Ascending aorta (tissue), 2 donors: ENCODE measurements at regions not wholly inside any gene's neighbourhood (a gene's known extent, or its start where the extent isn't known, plus 50 kb on each side); places are given as distances from the start of the nearest gene placed in this dataset.
"Not testable (repeated sequence)": the region's sequence is repeated elsewhere in the genome, so short reads cannot be mapped to it uniquely, and the experiment has no call there.

ENCODE experiments used
- DNase-seq, 2 donors: peaks; one replicate each; pipeline ENCODE4 v3.0.0-alpha.2; 2019; ENCODE audit warnings: low spot score in 2 of 2
- H3K27ac ChIP-seq, 2 donors: fragments of 200-600 bp; sonication (generic); one replicate each; pipeline ENCODE4 v1.5.1; 2016 to 2017; ENCODE audit warnings: mild to moderate bottlenecking in 1 of 2
- H3K27me3 ChIP-seq: fragments of 200-600 bp; sonication (generic); one replicate; pipeline ENCODE4 v1.5.1; 2017
- H3K36me3 ChIP-seq, 2 donors: fragments of 200-600 bp; sonication (generic); one replicate each; pipeline ENCODE4 v1.5.1; 2016
- H3K4me1 ChIP-seq, 2 donors: fragments of 200-600 bp; sonication (generic); one replicate each; pipeline ENCODE4 v1.5.1; 2016 to 2017; ENCODE audit warnings: mild to moderate bottlenecking in 1 of 2
- H3K4me3 ChIP-seq, 2 donors: fragments of 200-600 bp; sonication (generic); one replicate each; pipeline ENCODE4 v1.5.1; 2016 to 2017; ENCODE audit warnings: mild to moderate bottlenecking in 1 of 2
- H3K9me3 ChIP-seq, 2 donors: fragments of 200-600 bp; sonication (generic); one replicate each; pipeline ENCODE4 v1.5.1; 2016
- intact Hi-C: fragments of 100-400 bp; cut with DNase I; formaldehyde crosslinking; loops from one replicate; pipeline ENCODE4 v1.15.1; 2023
- TF ChIP-seq, protein P1 (sequence below), 3 experiments: fragments of 200-600 bp in 2 of 3; fragments of 450-650 bp in 1 of 3; sonication (generic) in 2 of 3; IDR thresholded peaks; one replicate each; pipeline ENCODE4 v1.5.1; 2016 to 2019; ENCODE audit warnings: antibody characterized with exemption in 3 of 3, mild to moderate bottlenecking in 1 of 3, moderate library complexity in 1 of 3

GRCh38 chr3:117863146-117863545 lies 1153.6 kb downstream of the TUSC7 start:
- no peaks in the 10 kb centered on the region for H3K27me3 ChIP-seq
- no peak for DNase-seq
- H3K4me3 ChIP-seq: no peak overlapping the region
- TF ChIP-seq, protein P1, sequence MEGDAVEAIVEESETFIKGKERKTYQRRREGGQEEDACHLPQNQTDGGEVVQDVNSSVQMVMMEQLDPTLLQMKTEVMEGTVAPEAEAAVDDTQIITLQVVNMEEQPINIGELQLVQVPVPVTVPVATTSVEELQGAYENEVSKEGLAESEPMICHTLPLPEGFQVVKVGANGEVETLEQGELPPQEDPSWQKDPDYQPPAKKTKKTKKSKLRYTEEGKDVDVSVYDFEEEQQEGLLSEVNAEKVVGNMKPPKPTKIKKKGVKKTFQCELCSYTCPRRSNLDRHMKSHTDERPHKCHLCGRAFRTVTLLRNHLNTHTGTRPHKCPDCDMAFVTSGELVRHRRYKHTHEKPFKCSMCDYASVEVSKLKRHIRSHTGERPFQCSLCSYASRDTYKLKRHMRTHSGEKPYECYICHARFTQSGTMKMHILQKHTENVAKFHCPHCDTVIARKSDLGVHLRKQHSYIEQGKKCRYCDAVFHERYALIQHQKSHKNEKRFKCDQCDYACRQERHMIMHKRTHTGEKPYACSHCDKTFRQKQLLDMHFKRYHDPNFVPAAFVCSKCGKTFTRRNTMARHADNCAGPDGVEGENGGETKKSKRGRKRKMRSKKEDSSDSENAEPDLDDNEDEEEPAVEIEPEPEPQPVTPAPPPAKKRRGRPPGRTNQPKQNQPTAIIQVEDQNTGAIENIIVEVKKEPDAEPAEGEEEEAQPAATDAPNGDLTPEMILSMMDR (IDR thresholded peaks at IDR 0.05): no peak
- no peaks in the 10 kb centered on the region for H3K36me3 ChIP-seq
- H3K9me3 ChIP-seq: no peaks in the 10 kb centered on the region
- H3K27ac ChIP-seq: no peak overlapping the region
- no peaks in the 10 kb centered on the region for H3K4me1 ChIP-seq
- intact Hi-C loops: no loop called here

DNA sequence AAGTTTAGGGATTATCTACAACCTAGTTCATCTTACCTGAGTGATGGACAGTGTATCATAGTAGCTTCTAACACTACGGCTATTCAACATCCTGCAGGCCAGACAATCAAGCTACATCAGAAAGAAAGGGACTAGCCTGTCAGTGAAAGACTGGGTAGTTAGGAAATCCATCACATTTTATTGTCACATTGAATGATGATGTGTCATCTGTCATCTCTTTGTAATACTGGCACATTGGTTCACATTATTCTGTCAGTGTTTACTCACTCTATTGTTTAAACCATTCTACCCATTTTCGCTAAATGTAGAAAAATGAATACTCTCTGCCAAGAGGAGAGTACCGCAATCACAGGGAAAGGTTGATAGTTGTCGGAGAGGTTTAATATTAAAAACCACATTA lies 1155.8 kb downstream of the TUSC7 start:
- intact Hi-C loops: no loop called here
- H3K27ac ChIP-seq: no peak overlapping the region
- H3K27me3 ChIP-seq: no peaks in the 10 kb centered on the region
- DNase-seq: no peak
- H3K9me3 ChIP-seq: no peaks in the 10 kb centered on the region
- no peaks in the 10 kb centered on the region for H3K36me3 ChIP-seq
- TF ChIP-seq, protein P1 (IDR thresholded peaks at IDR 0.05): no peak
- no peak overlapping the region for H3K4me3 ChIP-seq
- no peaks in the 10 kb centered on the region for H3K4me1 ChIP-seq

DNA sequence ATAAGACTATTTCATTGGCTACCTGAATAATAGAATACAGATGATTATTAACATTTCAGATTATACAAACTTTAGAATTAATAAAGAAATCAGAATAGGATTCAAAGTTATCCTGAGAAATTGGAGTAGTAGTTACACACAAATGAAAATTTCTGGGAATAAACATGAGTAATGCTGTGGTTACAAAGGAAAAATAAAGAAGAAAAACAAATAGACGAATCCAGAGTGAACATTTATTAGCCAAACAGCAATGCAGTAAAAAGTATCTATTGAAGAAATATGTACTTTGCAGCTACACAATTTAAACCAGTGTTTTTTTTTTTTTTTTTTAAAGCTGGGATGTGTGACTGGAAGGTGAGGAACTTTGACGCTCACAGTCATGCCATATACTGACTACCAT lies 1159.2 kb downstream of the TUSC7 start:
- intact Hi-C loops: no loop called here
- TF ChIP-seq, protein P1 (IDR thresholded peaks at IDR 0.05): no peak

DNA sequence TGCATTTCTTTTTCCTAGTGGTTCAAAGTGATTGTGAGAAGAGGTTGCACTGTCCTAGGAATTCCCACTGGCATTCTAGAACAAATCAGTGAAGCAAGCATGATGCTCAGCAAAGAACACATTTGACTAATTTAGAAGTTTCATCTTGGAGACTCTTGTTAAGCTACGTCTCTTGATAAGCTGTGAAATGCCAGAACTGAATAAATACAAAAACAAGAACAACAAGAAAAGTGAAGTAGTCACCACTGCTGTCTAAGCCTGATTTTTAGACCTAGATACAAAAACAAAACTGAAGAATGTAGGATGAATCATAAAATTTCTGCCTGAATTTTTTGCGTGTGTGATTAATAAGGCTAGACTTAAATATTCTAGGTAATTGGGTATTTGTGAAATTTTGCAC lies 1162.4 kb downstream of the TUSC7 start:
- TF ChIP-seq, protein P1 (IDR thresholded peaks at IDR 0.05): no peak
- no peaks in the 10 kb centered on the region for H3K36me3 ChIP-seq
- H3K9me3 ChIP-seq: no peaks in the 10 kb centered on the region
- no peak overlapping the region for H3K27ac ChIP-seq
- H3K4me3 ChIP-seq: no peak overlapping the region
- no peaks in the 10 kb centered on the region for H3K27me3 ChIP-seq
- H3K4me1 ChIP-seq: no peaks in the 10 kb centered on the region
- intact Hi-C loops: no loop called here
- DNase-seq: no peak

More for the DNA sequence above, 1159.2 kb downstream of the TUSC7 start:
- Histone ChIP-seq H3K27me3 (no peaks in the 10 kb centered on the region), H3K27ac (no peak overlapping the region), H3K36me3 (no peaks in the 10 kb centered on the region), H3K4me3 (no peak overlapping the region), H3K4me1 (no peaks in the 10 kb centered on the region), H3K9me3 (no peaks in the 10 kb centered on the region)
- no peak for DNase-seq

DNA sequence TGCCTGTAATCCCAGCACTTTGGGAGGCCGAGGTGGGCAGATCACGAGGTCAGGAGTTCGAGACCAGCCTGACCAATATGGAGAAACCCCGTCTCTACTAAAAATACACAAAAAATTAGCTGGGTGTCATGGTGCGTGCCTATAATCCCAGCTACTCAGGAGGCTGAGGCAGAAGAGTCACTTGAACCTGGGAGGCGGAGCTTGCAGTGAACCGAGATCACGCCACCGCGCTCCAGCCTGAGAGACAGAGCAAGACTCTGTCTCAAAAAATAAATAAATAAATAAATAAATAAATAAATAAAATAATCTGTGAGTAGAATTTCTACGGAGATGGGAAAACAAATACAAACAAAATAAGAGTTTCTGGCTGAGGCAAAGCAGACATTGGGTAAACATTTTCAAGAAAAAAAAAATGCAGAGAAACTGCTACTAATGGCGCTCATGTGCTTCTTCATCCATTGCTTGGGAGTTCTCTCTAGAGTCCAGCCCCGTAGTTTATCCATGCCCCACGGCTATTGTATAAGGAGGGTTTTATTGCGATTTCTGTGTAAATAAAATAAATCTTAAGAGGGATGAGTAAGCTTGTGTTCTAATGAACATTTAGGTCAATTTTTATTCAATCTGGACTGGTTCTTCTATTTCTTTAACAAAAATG lies 1161.9 kb downstream of the IGSF11 start:
- intact Hi-C loops, DNase-seq, H3K36me3 ChIP-seq, H3K9me3 ChIP-seq, H3K27me3 ChIP-seq, H3K4me3 ChIP-seq, H3K27ac ChIP-seq, H3K4me1 ChIP-seq: not testable (repeated sequence)

DNA sequence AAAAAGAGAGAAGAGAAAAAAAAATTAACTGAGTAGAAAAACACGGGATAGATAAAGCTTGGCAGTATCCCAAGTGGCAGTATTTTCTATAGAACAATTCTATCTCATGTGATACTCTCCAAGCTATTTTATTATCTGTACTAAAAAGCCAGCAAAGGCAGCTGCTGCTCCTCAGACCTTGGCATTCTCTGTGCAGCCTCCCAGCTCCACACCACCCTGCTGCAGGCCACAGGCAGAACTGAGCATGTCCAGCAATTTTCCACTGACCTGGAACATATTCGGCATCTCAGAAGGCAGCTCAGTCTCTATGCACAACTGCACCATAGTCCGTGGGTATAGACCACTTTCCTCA lies 1161.4 kb downstream of the IGSF11 start:
- H3K4me1 ChIP-seq: no peaks in the 10 kb centered on the region
- TF ChIP-seq, protein P1 (IDR thresholded peaks at IDR 0.05): no peak
- H3K27me3 ChIP-seq: no peaks in the 10 kb centered on the region
- no peak overlapping the region for H3K27ac ChIP-seq
- no peaks in the 10 kb centered on the region for H3K36me3 ChIP-seq
- no peak for DNase-seq
- intact Hi-C loops: no loop called here
- H3K4me3 ChIP-seq: no peak overlapping the region
- H3K9me3 ChIP-seq: no peaks in the 10 kb centered on the region
